OCI-LY7 (cell line): ENCODE measurements at regions not wholly inside any gene's neighbourhood (a gene's known extent, or its start where the extent isn't known, plus 50 kb on each side); places are given as distances from the start of the nearest gene placed in this dataset.

Experiments
- BruUV-seq: library from RNA; stranded (reverse); fragments of 400-500 nt; replicated peaks from 2 replicates; lab custom pipeline; 2021; lab: Mats Ljungman, UMichigan
- CTCF ChIA-PET: fragments of 300-600 bp; sonication (Branson Sonifier 250); formaldehyde crosslinking; loops from one replicate; lab custom pipeline; 2022; ENCODE audit warnings: antibody characterized with exemption; ENCODE audit not compliant: unreplicated experiment; lab: Charles Lee
- POLR2A ChIA-PET: fragments of 300-600 bp; sonication (Branson Sonifier 250); formaldehyde crosslinking; loops from one replicate; lab custom pipeline; 2022; ENCODE audit warnings: antibody characterized with exemption; lab: Charles Lee
- DNase-seq: peaks from one replicate; pipeline ENCODE4 v3.0.0-alpha.2; 2015; ENCODE audit warnings: low spot score
- H2AFZ ChIP-seq: fragments of 200-600 bp; sonication (generic), shearing (Covaris generic); 2 replicates; pipeline ENCODE4 v1.6.1; 2014; ENCODE audit warnings: mild to moderate bottlenecking, antibody characterized with exemption, low read length, moderate library complexity
- H3K27ac ChIP-seq: fragments of 200-600 bp; sonication (generic); 2 replicates; pipeline ENCODE4 v1.5.1; 2014; ENCODE audit warnings: mixed run types, low read depth, mild to moderate bottlenecking, moderate library complexity, low read length, inconsistent platforms; ENCODE audit not compliant: poor library complexity, severe bottlenecking
- H3K36me3 ChIP-seq: fragments of 200-600 bp; sonication (generic); 2 replicates; pipeline ENCODE4 v1.6.1; 2014; ENCODE audit warnings: mild to moderate bottlenecking, antibody characterized with exemption, low read length, moderate library complexity, mixed read lengths; ENCODE audit not compliant: insufficient read depth
- H3K4me1 ChIP-seq: fragments of 200-600 bp; sonication (generic); 2 replicates; pipeline ENCODE4 v1.5.1; 2014; ENCODE audit warnings: mild to moderate bottlenecking, low read length; ENCODE audit not compliant: insufficient read depth, poor library complexity, severe bottlenecking
- H3K4me2 ChIP-seq: fragments of 200-600 bp; sonication (generic); 2 replicates; pipeline ENCODE4 v1.6.1; 2014; ENCODE audit warnings: mild to moderate bottlenecking, low read length
- H3K4me3 ChIP-seq: fragments of 200-600 bp; sonication (generic); 2 replicates; pipeline ENCODE4 v1.5.1; 2014; ENCODE audit warnings: mild to moderate bottlenecking, low read depth, low read length; ENCODE audit not compliant: poor library complexity, severe bottlenecking
- H3K79me2 ChIP-seq: fragments of 200-600 bp; sonication (generic); 2 replicates; pipeline ENCODE4 v1.6.1; 2016; ENCODE audit warnings: low read depth, mild to moderate bottlenecking, low read length, moderate library complexity, mixed read lengths; ENCODE audit not compliant: insufficient read depth
- H3K9me2 ChIP-seq: fragments of 200-600 bp; sonication (generic); 2 replicates; pipeline ENCODE4 v1.6.1; 2016; ENCODE audit warnings: mild to moderate bottlenecking, low read length, mixed read lengths; ENCODE audit not compliant: insufficient read depth
- H3K9me3 ChIP-seq: fragments of 200-600 bp; sonication (generic); 2 replicates; pipeline ENCODE4 v1.6.1; 2014; ENCODE audit warnings: mild to moderate bottlenecking, mixed run types, low read length, mixed read lengths
- H4K20me1 ChIP-seq: fragments of 200-600 bp; sonication (generic); 2 replicates; pipeline ENCODE4 v1.6.1; 2014; ENCODE audit warnings: mild to moderate bottlenecking, antibody characterized with exemption, low read length, moderate library complexity, mixed read lengths; ENCODE audit not compliant: insufficient read depth
- EZH2phosphoT487 ChIP-seq: fragments of 200-600 bp; sonication (generic); IDR thresholded peaks from 2 replicates; pipeline ENCODE4 v1.6.1; 2018; ENCODE audit warnings: low read depth, borderline replicate concordance, mild to moderate bottlenecking, mixed run types, antibody characterized with exemption, low read length, moderate library complexity, mixed read lengths
- intact Hi-C: fragments of 100-400 bp; cut with micrococcal nuclease; formaldehyde crosslinking; loops from one replicate; pipeline ENCODE4 v1.10.0; 2022; ENCODE audit not compliant: unreplicated experiment
- TF ChIP-seq, protein P1 (sequence below): fragments of 200-600 bp; sonication (generic); conservative IDR thresholded peaks from 2 replicates; pipeline ENCODE4 v1.5.1; 2014; ENCODE audit warnings: mild to moderate bottlenecking, antibody characterized with exemption, low read length, moderate library complexity, mixed read lengths

DNA sequence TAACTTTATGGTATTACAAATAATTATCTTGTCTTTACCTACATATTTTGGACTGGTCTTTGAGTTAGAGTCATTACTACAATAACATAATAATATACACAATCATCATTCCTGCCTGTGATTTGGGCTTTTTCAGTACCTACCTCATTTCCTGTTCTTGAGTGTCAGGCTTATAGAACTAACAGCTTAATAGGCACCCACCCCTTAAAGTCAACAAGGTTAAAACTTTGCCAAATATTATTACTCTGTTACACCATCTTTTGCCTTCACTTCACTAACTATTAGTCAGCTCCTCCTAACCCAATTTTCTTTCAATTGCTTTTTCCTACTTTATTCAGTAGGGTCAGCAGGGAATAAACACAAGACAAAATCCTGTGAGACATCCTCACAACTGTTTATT is 488.7 kb upstream of the AGTR1 start:
- H2AFZ ChIP-seq: no peak overlapping the region
- H3K4me3 ChIP-seq: no peak overlapping the region
- no TSS peak for BruUV-seq
- H3K27ac ChIP-seq: no peak overlapping the region
- H3K36me3 ChIP-seq: no peaks in the 10 kb centered on the region
- POLR2A ChIA-PET: interaction anchor here (0.9 kb wide), 1 partner anchor 15 kb away, joined by 3 read pairs; no protein-coding TSS in a partner anchor
- no peaks in the 10 kb centered on the region for H4K20me1 ChIP-seq
- H3K4me2 ChIP-seq: no peak overlapping the region
- H3K9me3 ChIP-seq: no peaks in the 10 kb centered on the region
- no peaks in the 10 kb centered on the region for H3K9me2 ChIP-seq
- H3K4me1 ChIP-seq: no peaks in the 10 kb centered on the region
- CTCF ChIA-PET: no interaction called here
- TF ChIP-seq EZH2phosphoT487: no peak
- TF ChIP-seq, protein P1, sequence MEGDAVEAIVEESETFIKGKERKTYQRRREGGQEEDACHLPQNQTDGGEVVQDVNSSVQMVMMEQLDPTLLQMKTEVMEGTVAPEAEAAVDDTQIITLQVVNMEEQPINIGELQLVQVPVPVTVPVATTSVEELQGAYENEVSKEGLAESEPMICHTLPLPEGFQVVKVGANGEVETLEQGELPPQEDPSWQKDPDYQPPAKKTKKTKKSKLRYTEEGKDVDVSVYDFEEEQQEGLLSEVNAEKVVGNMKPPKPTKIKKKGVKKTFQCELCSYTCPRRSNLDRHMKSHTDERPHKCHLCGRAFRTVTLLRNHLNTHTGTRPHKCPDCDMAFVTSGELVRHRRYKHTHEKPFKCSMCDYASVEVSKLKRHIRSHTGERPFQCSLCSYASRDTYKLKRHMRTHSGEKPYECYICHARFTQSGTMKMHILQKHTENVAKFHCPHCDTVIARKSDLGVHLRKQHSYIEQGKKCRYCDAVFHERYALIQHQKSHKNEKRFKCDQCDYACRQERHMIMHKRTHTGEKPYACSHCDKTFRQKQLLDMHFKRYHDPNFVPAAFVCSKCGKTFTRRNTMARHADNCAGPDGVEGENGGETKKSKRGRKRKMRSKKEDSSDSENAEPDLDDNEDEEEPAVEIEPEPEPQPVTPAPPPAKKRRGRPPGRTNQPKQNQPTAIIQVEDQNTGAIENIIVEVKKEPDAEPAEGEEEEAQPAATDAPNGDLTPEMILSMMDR: no peak
- DNase-seq: no peak
- H3K79me2 ChIP-seq: no peaks in the 10 kb centered on the region
- intact Hi-C loops: no loop called here

DNA sequence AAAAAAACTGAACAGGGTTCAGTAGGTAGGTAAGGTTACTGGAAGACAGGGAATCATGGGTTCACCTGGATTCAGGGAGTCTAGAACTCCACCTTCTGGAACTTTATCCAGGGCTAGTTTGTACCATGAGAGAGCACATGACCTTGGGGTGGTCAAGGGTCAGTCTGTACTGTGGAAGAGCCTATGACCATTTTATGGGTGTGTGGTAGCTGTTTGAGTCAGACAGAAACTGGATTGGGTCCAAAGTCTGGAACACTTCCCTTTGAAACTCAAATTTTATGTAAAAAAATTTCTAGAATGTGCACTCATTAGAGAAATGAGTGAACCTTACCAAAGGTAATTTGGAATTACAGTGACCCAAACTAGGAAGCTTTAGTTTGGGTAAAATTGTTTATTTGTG is 486.0 kb upstream of the AGTR1 start:
- Histone ChIP-seq H3K4me2 (no peak overlapping the region), H3K9me3 (no peaks in the 10 kb centered on the region), H3K9me2 (no peaks in the 10 kb centered on the region), H3K4me1 (no peaks in the 10 kb centered on the region), H3K4me3 (no peak overlapping the region), H3K79me2 (no peaks in the 10 kb centered on the region), H2AFZ (no peak overlapping the region), H3K36me3 (no peaks in the 10 kb centered on the region), H3K27ac (no peak overlapping the region), H4K20me1 (no peaks in the 10 kb centered on the region)
- DNase-seq: no peak
- TF ChIP-seq, protein P1: no peak
- no peak for TF ChIP-seq EZH2phosphoT487
- CTCF ChIA-PET: no interaction called here
- no TSS peak for BruUV-seq
- intact Hi-C loops: no loop called here
- POLR2A ChIA-PET: interaction anchor here (0.8 to 1.4 kb wide), 2 partner anchors 26 to 142 kb away, joined by 3 read pairs; no protein-coding TSS in a partner anchor

DNA sequence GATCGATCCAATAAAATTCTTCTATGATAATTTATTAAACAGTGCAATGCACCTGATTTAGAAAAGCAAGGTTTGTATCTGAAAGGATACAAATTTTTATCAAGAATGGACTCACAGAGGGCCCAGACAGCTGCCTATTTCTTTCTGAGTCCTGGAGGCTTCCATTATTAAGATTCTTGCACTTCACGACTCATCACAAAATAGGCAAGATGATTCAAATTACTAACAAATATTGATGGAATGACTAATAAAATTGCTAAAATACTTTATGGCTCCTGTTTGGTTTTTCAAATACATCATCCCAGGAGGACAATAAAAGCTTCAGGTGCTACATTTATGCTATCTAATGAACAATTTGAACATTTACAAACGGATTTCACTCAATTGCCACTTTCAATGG is 483.0 kb upstream of the AGTR1 start:
- CTCF ChIA-PET: no interaction called here

More for the DNA sequence above, 483.0 kb upstream of the AGTR1 start:
- H4K20me1 ChIP-seq: no peaks in the 10 kb centered on the region
- H3K36me3 ChIP-seq: no peaks in the 10 kb centered on the region
- no peaks in the 10 kb centered on the region for H3K9me3 ChIP-seq
- no peaks in the 10 kb centered on the region for H3K79me2 ChIP-seq
- DNase-seq: no peak
- POLR2A ChIA-PET: interaction anchor here (1.3 kb wide), 1 partner anchor 11 kb away, joined by 3 read pairs; no protein-coding TSS in a partner anchor
- no peaks in the 10 kb centered on the region for H3K4me1 ChIP-seq
- TF ChIP-seq EZH2phosphoT487: no peak
- TF ChIP-seq, protein P1: no peak
- BruUV-seq: no TSS peak
- H3K9me2 ChIP-seq: no peaks in the 10 kb centered on the region
- no peak overlapping the region for H3K27ac ChIP-seq
- no peak overlapping the region for H3K4me3 ChIP-seq
- H2AFZ ChIP-seq: no peak overlapping the region
- intact Hi-C loops: no loop called here
- no peak overlapping the region for H3K4me2 ChIP-seq
